HUES6 (cell line): ENCODE measurements at regions not wholly inside any gene's neighbourhood (a gene's known extent, or its start where the extent isn't known, plus 50 kb on each side); places are given as distances from the start of the nearest gene placed in this dataset.
"Not testable (repeated sequence)": the region's sequence is repeated elsewhere in the genome, so short reads cannot be mapped to it uniquely, and the experiment has no call there.

Experiments used
- H3K27ac ChIP-seq: 2 replicates; pipeline ENCODE4 v1.7.0; 2013; ENCODE audit warnings: low read depth, mild to moderate bottlenecking, low read length, inconsistent platforms
- H3K27me3 ChIP-seq: 2 replicates; pipeline ENCODE4 v1.6.1; 2013; ENCODE audit warnings: low read length; ENCODE audit not compliant: control insufficient read depth, insufficient read depth
- H3K36me3 ChIP-seq: 2 replicates; pipeline ENCODE4 v1.6.1; 2013; ENCODE audit warnings: low read length; ENCODE audit not compliant: control insufficient read depth, insufficient read depth
- H3K4me1 ChIP-seq: 2 replicates; pipeline ENCODE4 v1.6.1; 2013; ENCODE audit warnings: low read length; ENCODE audit not compliant: control insufficient read depth, insufficient read depth
- H3K4me3 ChIP-seq: 2 replicates; pipeline ENCODE4 v1.5.1; 2013; ENCODE audit warnings: low read depth, low read length
- H3K9ac ChIP-seq: one replicate; pipeline ENCODE4 v1.6.1; 2013; ENCODE audit warnings: mild to moderate bottlenecking, low read length
- H3K9me3 ChIP-seq: 2 replicates; pipeline ENCODE4 v1.6.1; 2013; ENCODE audit warnings: low read depth, low read length; ENCODE audit not compliant: control insufficient read depth, insufficient read depth

DNA sequence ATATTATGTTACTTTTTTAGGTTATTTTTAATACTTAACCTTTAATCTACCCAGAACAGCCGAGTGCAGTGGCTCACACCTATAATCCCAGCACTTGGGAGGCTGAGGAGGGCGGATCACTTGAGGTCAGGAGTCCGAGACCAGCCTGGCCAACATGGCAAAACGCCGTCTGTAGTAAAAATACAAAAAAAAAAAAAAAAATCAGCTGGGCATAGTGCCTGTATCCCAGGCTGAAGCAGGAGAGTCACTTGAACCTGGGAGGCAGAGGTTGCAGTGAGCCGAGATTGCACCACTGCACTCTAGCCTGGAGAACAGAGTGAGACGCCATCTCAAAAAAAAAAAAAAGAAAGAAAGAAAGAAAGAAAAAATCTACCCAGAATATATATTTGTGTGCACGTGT, 939.8 kb downstream of the TYW1 start:
- H3K27me3 ChIP-seq, H3K36me3 ChIP-seq, H3K9me3 ChIP-seq, H3K27ac ChIP-seq, H3K9ac ChIP-seq, H3K4me3 ChIP-seq: not testable (repeated sequence)
- H3K4me1 ChIP-seq = peaks cover 12% of the 10 kb centered on the region; the same call in 1 of the 2 replicates

DNA sequence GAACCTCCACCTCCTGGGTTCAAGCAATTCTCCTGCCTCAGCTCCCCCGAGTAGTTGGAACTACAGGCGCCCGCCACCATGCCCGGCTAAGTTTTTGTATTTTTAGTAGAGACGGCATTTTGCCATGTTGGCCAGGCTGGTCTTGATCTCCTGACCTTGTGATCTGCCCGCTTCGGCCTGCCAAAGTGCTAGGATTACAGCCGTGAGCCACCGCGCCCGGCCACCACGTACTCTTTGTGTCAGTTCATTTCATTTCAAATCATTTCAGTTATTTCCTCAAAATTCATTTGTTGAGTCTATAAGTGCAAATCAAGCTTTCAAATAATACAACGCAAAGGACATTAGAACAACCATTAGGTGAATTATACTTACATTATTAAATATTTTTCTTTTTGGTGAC, 943.8 kb downstream of the TYW1 start:
- no peak overlapping the region for H3K4me3 ChIP-seq
- no peaks in the 10 kb centered on the region for H3K27me3 ChIP-seq
- no peak overlapping the region for H3K9ac ChIP-seq
- no peak overlapping the region for H3K27ac ChIP-seq
- no peaks in the 10 kb centered on the region for H3K36me3 ChIP-seq
- H3K4me1 ChIP-seq = peaks cover 12% of the 10 kb centered on the region; the same call in 1 of the 2 replicates
- H3K9me3 ChIP-seq = no peaks in the 10 kb centered on the region

DNA sequence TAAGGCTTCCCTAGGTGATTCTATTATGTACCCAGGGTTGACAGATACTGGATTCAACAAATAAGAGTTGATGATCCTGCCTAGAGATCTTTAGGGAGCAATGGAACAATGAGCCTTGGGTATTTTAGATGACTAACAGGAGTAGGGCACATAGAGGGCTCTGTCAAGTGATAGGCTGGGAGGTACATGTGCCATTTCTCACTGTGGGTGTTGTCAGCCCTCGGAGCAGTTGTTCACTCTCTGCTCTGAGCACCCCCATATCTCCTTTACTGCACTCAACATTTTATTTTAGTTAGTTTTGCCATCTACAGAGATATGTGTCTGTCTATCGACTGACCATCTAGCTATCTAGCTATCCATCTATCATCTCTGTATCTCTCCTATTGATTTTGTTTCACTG, 950.6 kb downstream of the TYW1 start:
- H3K27me3 ChIP-seq = no peaks in the 10 kb centered on the region
- no peak overlapping the region for H3K9ac ChIP-seq
- no peak overlapping the region for H3K4me3 ChIP-seq
- no peaks in the 10 kb centered on the region for H3K36me3 ChIP-seq
- H3K4me1 ChIP-seq = no peaks in the 10 kb centered on the region
- no peaks in the 10 kb centered on the region for H3K9me3 ChIP-seq
- no peak overlapping the region for H3K27ac ChIP-seq

DNA sequence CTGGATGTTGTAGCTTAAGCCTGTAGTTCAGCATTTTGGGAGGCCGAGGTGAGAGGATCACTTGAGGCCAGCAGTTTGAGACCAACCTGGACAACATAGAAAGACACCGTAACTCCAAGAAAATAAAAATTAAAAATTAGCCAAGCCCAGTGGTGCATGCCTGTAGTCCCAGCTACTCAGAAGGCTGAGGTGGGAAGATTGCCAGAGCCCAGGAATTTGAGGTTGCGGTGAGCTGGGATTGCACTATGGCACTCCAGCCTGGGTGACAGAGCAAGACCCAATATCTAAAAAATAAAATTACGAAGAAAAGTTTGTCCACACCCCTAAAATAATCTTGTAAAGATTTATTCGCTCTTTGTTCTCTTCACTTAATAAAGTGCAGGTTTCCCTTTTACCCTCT, 951.0 kb downstream of the TYW1 start:
- H3K27me3 ChIP-seq = no peaks in the 10 kb centered on the region
- no peak overlapping the region for H3K9ac ChIP-seq
- no peaks in the 10 kb centered on the region for H3K36me3 ChIP-seq
- no peak overlapping the region for H3K4me3 ChIP-seq
- H3K9me3 ChIP-seq = no peaks in the 10 kb centered on the region
- H3K4me1 ChIP-seq = no peaks in the 10 kb centered on the region
- H3K27ac ChIP-seq = no peak overlapping the region

DNA sequence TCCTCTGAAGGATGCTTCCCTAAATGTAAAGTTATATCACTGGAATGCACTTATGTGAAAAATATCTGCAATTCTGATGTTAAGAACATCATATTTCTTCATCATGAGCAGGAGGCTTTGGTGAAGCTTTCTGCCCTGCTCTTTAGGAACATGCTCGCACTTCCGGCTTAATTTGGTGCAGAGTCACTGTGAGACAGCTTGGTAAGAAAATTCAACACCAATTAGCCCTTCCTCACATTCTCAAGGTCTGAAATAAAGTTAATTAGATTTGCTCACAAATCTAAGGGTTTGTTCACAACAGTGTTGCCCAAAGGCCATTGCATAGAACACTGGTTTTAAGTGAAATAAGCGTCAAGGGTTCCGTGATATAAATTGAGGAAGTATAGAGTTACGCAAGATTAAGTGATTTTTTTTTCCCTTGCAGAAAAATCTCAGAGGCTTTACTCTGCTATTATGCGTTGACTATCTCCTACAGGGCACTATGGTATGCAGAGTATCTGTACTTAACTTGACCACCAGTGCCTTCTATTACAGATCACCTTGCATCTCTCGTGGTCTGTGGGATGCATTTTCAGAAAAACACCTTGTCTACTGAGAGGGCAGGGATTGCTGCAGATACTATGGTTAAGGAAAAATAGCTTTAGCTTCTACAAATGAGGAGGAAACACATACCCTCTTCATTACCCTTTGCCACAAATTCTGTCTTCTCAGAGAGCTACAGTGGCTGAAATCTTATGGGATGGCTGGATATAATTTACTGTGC, 953.9 kb downstream of the TYW1 start:
- Histone ChIP-seq H3K9ac (no peak overlapping the region), H3K36me3 (no peaks in the 10 kb centered on the region), H3K4me3 (no peak overlapping the region), H3K4me1 (peaks cover 9% of the 10 kb centered on the region; the same call in 1 of the 2 replicates), H3K27ac (no peak overlapping the region), H3K27me3 (no peaks in the 10 kb centered on the region), H3K9me3 (no peaks in the 10 kb centered on the region)

DNA sequence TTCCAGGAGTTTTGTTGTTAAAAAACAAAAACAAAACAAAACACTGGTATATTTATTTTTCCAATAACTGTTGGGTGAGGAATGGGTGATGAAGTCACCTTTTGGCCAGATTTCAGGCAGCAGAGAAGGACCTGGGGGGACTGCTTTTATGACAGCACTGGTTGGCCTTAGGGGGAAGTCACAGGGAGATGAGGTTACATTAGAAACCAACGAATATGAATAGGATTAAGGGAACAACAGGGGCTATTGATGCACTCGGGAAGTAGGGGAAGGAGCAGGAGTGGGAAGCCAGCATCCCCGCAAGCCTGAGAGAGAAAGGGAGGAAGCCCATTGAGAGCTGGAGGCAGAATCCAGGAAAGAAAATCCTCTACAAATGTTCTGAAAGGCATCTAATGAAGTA, 958.4 kb downstream of the TYW1 start:
- Histone ChIP-seq H3K4me3 (no peak overlapping the region), H3K9ac (no peak overlapping the region), H3K4me1 (peaks cover 10% of the 10 kb centered on the region; the same call in 1 of the 2 replicates), H3K9me3 (no peaks in the 10 kb centered on the region), H3K27ac (no peak overlapping the region), H3K36me3 (no peaks in the 10 kb centered on the region), H3K27me3 (no peaks in the 10 kb centered on the region)

DNA sequence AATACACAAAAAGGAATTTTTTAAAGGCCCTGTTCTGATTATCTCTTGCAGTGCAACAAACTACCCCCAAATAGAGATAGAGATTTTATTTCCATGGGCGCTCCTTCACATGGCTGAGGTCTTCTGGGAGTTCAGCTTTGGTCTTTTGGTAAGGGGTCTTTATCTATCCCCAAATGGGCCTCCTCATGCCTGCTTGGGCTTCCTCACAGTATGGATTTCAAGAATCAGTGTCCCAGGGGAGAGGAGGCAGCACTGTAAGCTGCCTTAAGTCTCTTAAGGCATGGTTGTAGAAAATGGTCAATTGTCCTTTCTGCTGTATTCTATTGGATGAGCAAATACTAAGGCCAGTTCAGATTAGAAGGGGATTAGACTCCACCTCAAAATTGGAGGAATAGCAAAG, 966.2 kb downstream of the TYW1 start:
- Histone ChIP-seq H3K9ac (no peak overlapping the region), H3K27me3 (no peaks in the 10 kb centered on the region), H3K36me3 (no peaks in the 10 kb centered on the region), H3K9me3 (no peaks in the 10 kb centered on the region), H3K27ac (no peak overlapping the region), H3K4me3 (no peak overlapping the region), H3K4me1 (no peaks in the 10 kb centered on the region)

DNA sequence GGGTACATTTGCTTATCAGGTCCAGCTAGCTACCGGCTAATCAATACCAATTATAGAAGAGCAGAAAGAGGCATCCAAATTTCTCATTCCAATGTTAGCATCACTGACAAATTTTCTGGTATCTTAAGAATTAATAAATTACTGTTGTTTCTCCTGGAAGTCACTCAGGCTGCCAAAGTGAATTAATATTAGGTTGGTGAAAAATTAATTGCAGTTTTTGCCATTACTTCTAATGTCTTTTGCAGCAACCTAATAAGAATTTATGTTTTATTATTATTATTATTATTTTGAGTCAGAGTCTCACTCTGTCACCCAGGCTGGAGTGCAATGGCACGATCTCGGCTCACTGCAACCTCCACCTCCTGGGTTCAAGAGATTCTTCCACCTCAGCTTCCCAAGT, 979.9 kb downstream of the TYW1 start:
- H3K36me3 ChIP-seq = no peaks in the 10 kb centered on the region
- H3K27ac ChIP-seq = no peak overlapping the region
- H3K9me3 ChIP-seq = peaks cover 2% of the 10 kb centered on the region; the same call in 1 of the 2 replicates
- no peak overlapping the region for H3K4me3 ChIP-seq
- H3K27me3 ChIP-seq = no peaks in the 10 kb centered on the region
- no peaks in the 10 kb centered on the region for H3K4me1 ChIP-seq
- no peak overlapping the region for H3K9ac ChIP-seq

DNA sequence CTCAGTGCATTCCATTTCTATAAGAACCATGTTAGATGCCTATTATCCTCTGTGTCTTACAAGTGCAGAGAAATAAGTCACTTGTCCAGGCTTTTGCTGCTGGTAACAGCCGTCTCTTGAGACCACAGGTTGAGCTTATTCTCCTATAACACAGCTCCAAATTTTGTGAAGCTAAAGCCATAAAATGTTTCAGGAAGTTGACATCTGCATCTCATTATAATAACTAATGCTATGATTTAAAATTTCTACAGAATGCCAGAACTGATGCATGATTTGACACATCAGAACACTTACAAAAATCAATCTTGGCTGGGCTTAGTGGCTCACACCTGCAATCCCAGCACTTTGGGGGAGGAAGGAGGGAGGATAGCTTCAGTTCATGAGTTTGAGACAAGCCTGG, 986.9 kb downstream of the TYW1 start:
- no peak overlapping the region for H3K4me3 ChIP-seq

DNA sequence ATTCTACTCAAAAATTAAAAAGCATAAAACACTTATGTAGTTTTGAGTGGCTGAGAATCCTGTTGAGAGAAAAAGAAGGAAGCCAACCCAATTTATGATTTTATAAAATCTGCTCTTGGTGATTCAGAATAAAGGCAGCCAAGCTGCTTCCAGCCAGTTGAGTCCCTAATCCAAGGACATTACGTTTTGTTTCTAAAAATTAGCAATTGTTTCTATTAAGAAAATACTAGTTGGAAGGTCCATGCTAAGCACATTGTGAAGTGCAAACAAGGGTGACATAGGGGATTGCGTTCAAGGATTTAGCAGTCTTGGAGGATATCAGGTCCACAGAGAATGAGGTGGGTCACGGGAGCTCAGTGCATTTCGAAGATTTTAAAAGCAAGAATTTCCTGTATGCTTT, 987.7 kb downstream of the TYW1 start:
- H3K9me3 ChIP-seq = no peaks in the 10 kb centered on the region
- no peak overlapping the region for H3K9ac ChIP-seq
- H3K4me1 ChIP-seq = no peaks in the 10 kb centered on the region
- H3K27me3 ChIP-seq = no peaks in the 10 kb centered on the region
- no peak overlapping the region for H3K4me3 ChIP-seq
- H3K27ac ChIP-seq = no peak overlapping the region
- no peaks in the 10 kb centered on the region for H3K36me3 ChIP-seq

More for the DNA sequence above, 986.9 kb downstream of the TYW1 start:
- H3K4me1 ChIP-seq = no peaks in the 10 kb centered on the region
- no peaks in the 10 kb centered on the region for H3K36me3 ChIP-seq
- H3K27ac ChIP-seq = no peak overlapping the region
- H3K9me3 ChIP-seq = peaks cover 2% of the 10 kb centered on the region; the same call in 1 of the 2 replicates
- no peaks in the 10 kb centered on the region for H3K27me3 ChIP-seq
- H3K9ac ChIP-seq = no peak overlapping the region

DNA sequence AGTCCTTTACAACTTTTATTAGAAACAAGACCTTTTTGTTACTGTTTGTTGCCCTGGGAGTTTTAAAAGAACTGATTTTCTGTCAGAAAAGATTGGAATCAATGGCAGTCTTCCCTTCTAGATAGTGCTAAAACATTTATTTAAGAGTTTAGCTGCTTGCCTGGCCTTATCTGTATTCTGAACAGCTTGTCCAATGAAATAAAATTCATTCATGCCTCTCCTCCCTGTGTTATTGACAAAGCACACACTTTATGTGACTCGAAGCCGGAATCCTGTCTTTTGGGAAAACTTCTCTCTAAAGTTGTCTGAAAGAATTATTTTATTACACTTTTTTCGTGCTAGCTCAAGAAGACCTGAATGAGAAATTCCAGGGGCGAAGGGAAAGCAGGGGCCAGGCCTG, 992.5 kb downstream of the TYW1 start:
- Histone ChIP-seq H3K27ac (no peak overlapping the region), H3K27me3 (no peaks in the 10 kb centered on the region), H3K9ac (no peak overlapping the region), H3K4me1 (no peaks in the 10 kb centered on the region), H3K9me3 (no peaks in the 10 kb centered on the region), H3K4me3 (no peak overlapping the region), H3K36me3 (no peaks in the 10 kb centered on the region)
